Stimulated activated naive CD4-positive, alpha-beta T cell (primary cell): ENCODE measurements at regions not wholly inside any gene's neighbourhood (a gene's known extent, or its start where the extent isn't known, plus 50 kb on each side); places are given as distances from the start of the nearest gene placed in this dataset.
"Not testable (repeated sequence)": the region's sequence is repeated elsewhere in the genome, so short reads cannot be mapped to it uniquely, and the experiment has no call there.

Source experiments
- DNase-seq, 6 experiments: peaks; one replicate each; lab custom pipeline; 2025; lab: John Stamatoyannopoulos, UW

DNA sequence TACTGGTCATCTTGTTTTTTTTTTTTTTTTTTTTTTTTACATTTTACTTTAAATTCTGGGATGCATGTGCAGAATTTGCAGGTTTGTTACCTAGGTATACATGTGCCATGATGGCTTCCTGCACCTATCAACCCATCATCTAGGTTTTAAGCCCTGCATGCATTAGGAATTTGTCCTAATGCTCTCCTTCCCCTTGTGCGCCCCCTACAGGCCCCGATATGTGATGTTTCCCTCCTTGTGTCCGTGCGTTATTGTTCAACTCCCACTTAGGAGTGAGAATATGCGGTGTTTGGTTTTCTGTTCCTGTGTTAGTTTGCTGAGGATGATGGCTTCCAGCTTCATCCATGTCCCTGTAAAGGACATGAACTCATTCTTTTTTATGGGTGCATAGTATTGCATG lies 249.6 kb upstream of the SLC16A7 start:
- DNase-seq = not testable (repeated sequence)

DNA sequence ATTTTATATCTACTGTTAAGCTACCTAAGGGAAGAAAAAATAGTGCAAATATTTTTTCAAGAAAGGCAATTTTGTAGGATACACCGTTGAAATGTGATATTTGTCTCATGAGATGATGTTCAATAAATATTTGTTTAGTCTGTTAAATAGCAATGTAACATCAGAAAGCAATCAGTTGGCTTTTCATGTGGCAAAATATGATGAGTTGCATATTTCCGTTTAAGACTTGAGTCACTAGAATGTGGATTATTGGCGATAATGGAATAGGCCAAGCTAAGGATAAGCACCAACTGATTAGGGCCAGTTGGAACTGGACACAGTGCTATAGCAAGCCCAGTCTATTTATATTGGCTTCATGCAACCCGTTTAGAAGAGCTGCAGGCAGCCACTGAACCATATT lies 250.4 kb upstream of the SLC16A7 start:
- no peak for DNase-seq

DNA sequence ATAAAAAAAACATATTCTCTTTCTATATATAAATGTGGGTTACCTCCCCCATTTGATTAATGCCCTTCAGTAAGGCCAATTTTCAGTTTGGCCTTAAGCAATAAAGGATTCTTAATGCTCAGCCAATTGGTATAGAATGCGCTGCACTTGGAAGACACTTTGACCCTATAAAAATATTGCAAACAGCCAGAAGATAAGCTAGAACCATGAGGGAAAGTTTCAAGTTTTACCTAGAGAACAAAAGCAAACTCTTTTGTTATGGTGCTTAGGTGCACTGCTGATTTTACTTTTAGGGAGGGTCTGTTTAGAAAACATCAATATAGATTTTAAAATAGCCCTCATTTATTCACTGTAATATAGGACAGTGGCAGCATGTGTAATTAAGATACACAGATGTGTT lies 251.6 kb upstream of the SLC16A7 start:
- DNase-seq = no peak

DNA sequence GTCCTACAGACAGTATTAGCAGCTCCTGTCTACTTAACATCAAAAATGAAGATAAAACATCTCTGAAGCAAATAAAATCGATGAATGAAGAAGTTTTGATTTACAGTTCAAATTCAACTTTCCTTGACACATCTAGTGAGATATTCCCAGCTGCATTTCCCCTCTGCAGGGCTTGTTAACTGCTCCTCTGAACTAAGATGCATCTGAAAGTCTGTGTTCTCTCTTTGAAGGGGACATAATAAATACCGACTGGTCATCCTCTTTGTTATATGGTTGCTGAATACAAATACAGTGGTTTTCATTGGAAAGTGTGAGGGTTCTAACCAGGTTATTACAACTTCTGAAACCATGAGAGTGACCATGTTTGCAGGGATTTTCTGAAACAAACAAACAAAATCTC lies 266.4 kb upstream of the SLC16A7 start:
- no peak for DNase-seq

DNA sequence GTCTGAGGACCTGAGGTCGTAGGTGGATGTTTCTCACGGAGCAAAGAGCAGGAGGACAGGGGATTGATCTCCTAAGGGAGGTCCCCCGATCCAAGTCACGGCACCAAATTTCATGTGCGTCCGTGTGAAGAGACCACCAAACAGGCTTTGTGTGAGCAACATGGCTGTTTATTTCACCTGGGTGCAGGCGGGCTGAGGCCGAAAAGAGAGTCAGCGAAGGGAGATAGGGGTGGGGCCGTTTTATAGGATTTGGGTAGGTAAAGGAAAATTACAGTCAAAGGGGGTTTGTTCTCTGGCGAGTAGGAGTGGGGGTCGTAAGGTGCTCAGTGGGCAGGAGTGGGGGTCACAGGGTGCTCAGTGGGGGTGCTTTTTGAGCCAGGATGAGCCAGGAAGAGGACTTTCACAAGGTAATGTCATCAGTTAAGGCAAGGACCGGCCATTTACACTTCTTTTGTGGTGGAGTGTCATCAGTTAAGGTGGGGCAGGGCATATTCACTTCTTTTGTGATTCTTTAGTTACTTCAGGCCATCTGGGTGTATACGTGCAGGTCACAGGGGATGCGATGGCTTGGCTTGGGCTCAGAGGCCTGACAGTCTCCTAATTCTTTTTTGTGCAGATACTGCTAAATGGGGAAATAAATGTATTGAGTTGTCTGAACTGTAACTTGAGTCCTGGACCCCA lies 267.3 kb upstream of the SLC16A7 start:
- DNase-seq = not testable (repeated sequence)

DNA sequence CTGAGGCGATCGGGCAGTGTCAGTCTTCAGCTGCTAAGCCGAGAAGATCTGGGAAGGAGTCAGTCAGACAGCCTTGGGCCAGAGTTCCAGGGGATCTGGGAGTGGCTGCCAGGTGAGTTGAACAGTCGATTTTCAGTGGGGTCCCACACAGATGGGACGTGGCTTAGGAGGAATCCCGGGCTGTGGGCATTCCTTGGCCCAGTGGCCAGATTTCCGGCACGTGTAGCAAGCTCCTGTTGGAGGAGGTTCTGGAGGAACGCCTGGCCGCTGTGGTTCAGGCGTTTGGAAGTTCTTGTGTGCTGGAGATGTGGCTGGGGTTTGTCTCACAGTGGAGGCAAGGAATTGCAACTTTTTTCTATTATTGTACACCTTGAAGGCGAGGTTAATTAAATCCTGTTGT lies 269.4 kb upstream of the SLC16A7 start:
- not testable (repeated sequence) for DNase-seq

DNA sequence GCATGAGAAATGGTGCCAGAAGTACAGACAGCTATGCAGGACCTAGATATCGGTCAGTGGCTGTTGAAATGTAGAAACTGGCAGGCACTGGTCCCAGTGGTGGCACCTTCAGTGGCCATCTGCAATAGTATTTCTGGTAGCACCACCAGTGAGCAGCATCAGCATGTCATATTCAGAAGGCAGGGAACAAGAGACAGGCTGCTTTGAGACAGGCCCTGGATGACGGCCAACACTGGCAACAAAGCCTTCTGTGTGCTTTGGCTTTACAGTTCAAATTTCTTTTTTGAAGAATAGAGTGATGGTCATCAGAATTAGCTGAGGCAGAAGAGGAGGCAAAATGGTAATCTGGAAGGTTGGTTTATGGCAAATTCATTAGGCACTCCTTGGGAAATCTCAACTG lies 273.4 kb upstream of the SLC16A7 start:
- DNase-seq = no peak

DNA sequence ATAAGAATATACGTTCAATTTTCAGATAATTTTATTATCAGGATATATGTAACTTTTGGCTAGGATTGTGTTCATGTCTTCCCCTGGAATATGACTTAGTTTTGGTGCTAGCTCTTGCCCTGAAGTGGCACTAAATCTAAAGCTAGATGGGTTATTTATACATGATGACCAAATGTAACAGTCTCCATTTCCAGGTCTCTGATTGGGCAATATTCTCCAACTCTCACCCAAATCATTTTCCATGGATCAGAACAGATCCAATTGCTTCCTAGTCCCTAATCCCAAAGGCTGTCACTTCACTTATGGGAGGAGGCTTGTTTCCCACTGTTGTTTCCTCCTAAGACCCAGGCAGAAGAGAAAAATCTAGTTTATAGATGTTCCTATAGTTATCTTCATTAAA lies 274.6 kb upstream of the SLC16A7 start:
- DNase-seq = no peak

DNA sequence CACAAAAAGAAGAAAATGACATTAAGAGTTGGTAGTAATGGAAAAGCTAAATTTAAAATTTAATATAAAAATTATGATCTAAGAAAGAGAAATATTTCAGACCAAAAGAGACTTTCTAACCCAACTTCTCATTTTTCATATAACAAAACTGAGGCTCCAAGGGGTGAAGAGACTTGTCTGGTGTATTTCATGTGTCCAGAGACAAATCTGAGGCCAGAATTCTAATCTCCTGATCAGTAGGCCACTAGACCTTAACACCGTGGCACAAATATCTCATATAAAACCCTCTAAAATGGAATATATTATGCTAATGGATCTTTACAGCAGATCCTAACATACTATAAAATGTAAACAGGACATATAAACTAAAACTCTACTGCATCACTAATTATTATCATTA lies 275.7 kb upstream of the SLC16A7 start:
- no peak for DNase-seq

DNA sequence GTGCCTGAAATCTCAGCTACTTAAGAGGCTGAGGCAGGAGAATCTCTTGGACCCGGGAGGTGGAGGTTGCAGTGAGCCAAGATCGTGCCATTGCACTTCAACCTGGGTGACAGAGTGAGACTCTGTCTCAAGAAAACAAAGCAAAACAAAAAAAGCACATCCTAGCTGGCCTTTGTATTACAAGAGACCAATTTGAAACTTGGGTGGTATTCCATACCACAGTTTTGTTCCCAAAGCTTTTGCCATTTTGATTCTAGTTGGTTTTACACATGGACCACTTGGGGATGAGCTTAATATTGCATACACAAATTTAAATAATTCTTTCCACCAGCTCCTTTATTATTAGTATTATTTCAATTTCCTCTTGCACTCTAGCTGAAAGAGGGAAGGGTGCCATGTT lies 276.9 kb upstream of the SLC16A7 start:
- no peak for DNase-seq

DNA sequence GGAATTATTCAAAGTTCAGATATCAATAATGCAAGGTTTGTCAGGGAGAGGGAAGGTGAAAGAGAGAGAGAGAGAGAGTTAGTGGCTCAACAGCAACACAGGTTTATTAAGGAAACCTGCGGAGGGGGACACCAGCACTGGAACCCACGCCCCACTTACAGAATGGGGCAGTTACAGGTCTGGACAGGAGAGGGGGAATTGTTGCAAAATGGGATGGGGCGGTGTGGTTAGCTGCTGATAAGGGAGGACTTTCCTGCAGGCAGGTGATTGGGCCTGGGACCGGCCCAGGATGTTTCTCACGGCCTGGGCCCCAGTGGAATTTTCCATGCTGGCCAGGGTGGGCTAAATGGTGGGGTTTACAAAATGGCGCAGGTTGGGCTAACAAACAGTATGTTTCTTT lies 278.2 kb upstream of the SLC16A7 start:
- DNase-seq = no peak

DNA sequence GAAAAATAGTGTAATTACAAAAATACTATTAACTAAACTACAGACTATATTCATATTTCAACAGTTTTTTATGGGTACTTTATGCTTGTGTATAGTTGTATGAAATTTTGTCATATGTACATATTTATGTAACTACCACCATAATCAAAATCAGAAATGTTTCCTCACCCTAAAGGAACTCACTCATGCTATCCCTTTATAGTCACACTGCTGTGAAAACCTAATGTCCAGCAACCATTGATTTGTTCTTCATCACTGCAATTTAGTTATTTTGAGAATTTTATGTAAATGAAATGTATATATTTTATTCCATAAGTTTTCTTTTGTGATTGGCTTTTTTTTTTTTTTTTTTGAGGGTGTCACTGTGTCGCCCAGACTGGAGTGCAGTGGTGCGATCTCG lies 278.9 kb upstream of the SLC16A7 start:
- DNase-seq = no peak

DNA sequence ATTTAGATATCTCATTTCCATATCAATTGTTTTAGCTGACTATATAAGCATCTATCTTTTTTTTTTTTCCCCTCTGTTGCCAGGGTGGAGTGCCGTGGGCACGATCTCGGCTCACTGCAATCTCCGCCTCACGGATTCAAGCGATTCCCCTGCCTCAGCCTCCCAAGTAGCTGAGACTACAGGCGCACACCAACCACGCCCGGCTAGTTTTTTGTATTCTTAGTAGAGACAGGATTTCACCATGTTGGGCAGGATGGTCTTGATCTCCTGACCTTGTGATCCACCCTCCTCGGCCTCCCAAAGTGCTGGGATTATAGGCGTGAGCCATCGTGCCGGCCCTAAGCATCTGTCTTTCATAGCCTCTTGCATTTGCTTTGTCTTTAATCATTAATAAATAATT lies 279.5 kb upstream of the SLC16A7 start:
- not testable (repeated sequence) for DNase-seq

DNA sequence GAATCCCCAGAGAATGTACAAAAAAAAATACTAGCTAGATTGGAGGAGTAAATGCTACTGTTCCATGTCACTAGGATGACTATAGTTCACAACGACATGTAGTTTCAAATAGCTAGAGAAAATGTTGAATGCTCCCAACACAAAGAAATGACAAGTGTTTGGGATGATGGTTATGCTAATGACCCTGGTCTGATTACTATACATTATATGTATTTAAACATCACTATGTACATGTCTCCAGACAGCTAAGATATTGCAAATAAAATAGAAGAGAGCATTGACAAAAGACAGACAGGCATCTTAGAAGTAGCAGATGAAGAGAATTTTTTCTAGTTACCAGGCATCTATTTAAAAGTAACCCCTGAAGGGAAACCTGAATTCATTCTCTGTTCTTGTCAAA lies 281.6 kb upstream of the SLC16A7 start:
- no peak for DNase-seq

DNA sequence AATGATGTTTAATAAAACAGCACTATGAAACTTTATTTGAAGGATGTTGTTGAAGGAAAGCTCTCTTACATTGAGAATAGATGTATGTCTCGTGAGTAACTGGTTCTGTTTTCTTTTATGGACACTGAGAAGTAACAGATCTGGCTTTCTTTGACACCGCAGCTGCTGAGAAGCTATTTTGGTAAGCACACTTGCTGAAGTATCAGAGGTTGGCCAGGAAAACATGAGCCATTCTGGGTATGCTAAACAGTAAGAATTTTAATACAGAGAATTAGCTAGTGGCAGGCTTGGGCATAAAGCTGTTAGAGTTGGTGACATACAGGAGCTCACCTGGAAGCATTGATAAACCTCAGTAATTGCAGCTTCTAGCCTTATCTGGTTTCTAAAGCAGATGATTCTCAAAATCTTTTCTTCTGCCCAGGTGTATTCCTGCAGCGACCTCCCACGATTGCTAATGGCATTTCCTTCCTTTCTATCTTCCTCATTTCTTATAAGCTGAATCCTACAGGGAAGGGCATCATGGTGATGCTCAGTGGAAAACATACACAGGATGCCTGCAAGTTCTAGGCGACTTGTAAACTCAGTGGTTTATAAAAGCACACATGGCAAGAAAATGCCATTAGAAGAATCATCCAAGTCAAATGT lies 291.6 kb upstream of the SLC16A7 start:
- DNase-seq = no peak

DNA sequence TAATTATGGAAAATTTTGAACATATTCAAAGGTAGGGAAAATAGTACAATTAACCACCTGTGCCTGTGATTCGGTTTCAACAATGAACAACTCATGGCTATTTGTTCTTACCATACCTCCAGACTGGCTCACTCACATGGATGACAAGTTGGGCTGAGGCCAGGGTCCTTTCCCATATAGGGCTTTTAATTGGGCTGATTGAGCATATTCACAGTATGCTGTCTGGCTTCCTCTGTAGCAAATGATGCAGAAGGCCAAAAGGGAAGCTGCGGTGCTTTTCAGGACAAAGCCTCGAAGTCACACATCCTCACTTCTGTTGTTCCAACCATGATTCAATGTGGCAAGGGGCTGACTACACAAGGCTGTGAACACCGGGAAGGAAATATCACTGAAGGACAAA lies 297.5 kb upstream of the SLC16A7 start:
- DNase-seq = no peak

DNA sequence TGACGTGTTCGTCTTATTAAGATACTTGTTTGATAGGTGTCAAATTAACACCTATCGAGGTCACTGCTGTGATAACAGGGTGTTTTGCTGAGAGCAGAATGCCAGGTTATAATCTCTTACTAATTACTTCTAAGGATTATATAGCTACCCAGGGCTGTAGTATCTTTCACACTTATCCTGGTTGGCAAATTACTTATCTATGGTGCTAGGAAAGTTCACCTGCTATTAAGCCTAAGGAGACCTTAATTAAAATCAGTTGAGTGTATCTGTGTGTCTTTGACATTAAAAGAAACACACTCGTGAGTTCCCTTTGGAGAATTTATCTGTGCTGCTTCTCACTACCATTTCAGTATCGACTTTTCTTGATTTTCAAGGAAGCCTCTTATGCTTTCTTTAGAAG lies 301.6 kb upstream of the SLC16A7 start:
- no peak for DNase-seq

DNA sequence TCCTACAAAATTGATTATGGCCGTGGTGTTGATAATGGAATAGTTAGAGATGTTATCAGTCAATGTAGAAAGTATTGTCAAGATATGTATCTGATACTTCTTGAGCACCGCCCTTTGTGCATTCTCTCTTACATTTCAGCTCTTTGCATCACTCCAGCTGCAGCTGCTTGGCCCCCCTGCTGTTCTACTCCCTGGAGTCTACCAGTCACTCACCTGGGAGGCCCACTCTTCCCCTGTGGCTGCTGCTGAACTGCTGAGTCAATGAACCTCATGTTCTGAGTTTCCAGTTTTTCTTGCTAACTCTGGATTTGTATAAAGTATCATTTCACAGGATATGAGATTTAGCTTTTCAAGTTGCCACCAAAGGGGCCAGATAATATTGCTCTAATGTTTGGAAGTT lies 312.8 kb upstream of the SLC16A7 start:
- no peak for DNase-seq

DNA sequence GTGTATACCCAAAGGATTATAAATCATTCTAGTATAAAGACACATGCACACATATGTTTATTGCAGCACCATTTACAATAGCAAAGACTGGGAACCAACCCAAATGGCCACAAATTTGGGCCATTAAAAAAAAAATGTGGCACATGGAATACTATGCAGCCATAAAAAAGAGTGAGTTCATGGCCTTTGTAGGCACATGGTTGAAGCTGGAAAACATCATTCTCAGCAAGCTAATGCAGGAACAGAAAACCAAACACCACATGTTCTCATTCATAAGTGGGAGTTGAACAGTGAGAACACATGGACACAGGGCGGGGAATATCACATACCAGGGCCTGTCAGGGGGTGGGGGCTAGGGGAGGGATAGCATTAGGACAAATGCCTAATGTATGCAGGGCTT lies 322.3 kb upstream of the SLC16A7 start:
- not testable (repeated sequence) for DNase-seq

DNA sequence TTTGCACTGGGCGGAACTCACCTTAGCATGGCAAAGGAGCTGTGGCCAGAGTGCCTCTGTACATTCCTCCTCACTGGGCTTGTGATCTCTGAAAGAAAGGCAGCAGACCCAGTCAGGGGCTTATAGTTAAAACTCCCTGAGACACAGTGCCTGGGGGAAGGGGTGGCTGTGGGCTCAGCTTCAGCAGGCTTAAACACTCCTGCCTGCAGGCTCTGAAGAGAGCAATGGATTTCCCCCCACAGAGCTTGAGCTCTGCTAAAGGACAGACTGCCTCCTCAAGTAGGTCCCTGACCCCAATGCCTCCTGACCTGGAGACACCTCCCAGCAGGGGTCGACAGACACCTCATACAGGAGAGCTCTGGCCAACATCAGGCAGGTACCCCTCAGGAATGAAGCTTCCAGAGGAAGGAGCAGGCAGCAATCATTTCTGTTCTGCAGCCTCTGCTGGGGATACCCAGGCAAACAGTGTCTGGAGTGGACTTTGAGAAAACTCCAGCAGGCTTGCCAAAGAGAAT lies 327.5 kb upstream of the SLC16A7 start:
- DNase-seq = no peak

DNA sequence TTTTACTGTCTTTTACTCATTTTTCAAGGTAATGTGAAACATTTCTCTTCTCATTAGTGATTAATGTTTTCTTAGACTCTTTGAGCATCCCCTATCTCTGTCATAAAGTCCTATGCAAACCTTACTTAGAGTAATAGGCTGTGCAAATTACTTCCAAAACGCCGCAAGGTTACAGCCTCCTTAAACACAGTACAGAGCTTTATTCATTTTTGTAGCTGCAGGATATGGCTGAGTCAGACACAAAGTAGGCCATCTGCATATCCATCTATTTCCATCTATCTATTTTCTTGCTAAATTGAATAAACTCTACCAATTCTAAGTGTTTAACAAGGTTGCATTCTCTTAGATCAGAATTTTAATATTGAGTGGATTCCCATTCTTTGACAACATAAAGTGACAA lies 335.6 kb upstream of the SLC16A7 start:
- DNase-seq = no peak

DNA sequence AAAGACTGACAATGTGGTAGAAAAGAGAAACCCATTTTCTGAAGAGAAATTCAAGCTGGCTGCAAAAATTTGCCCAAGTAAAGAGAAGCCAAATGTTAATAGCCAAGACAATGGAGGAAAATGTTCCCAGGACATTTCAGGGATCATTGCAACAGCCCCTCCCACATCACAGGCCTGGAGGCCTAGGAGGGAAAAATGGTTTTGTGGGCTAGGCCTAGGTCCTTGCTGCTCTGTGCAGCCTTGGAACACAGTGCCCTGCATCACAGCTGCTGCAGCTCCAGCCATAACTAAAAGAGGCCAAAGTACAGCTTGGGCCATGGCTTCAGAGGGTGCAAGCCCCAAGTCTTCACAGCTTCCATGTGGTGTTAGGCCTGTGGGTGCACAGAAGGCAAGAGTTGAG lies 332.4 kb upstream of the LRIG3 start:
- DNase-seq = no peak

DNA sequence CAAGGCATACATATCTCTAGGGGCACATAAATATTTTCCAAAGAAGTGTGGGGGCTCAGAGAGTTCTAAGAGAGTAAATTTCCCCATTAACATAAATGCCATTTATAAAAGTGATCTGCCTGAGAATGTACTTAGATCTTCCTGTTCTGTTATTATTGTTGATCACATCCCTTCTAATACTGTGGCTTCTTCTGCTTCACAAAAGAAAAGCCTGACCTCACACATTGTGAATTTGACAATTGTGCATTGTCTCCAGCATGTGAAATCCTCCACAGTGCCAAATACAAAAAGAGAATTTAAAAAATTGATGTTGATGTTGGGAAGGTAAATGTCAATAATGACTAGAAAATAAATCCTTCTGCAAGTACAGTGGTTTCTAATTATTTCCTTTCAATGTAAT lies 330.5 kb upstream of the LRIG3 start:
- no peak for DNase-seq

DNA sequence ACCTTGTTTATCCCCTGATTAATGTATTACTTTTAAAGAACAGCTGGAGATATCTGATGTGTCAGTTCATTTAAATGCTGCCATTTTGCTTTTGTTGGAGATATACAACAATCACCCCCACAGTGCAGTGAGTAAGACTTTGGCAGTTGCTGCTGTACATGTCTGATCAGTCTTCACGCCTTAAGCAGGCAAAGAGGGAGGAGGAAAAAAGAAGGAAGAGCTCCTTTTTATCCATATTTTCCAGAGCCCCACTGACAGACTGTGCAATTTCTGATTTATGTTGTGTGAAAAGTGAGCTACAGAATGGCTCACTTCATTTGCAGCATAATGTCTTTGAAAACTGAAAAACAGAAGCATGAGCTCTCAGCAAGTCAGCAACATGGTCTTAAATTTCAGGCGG lies 319.7 kb upstream of the LRIG3 start:
- no peak for DNase-seq
